Gastrocnemius medialis (tissue), 4 donors: ENCODE measurements at regions not wholly inside any gene's neighbourhood (a gene's known extent, or its start where the extent isn't known, plus 50 kb on each side); places are given as distances from the start of the nearest gene placed in this dataset.

Source experiments
- CTCF ChIP-seq, 5 experiments: fragments of 450-650 bp in 3 of 5; fragments of 200-600 bp in 2 of 5; sonication (generic) in 2 of 5; IDR thresholded peaks in 4 of 5; conservative IDR thresholded peaks in 1 of 5; 1 replicate in 4 of 5; 2 replicates in 1 of 5; pipeline ENCODE4 v1.5.1; 2016 to 2019; ENCODE audit warnings: antibody characterized with exemption in 5 of 5, mild to moderate bottlenecking in 3 of 5, moderate library complexity in 3 of 5
- POLR2A ChIP-seq, 2 donors: fragments of 450-650 bp; IDR thresholded peaks; one replicate each; pipeline ENCODE4 v1.6.1; 2017; ENCODE audit warnings: antibody characterized with exemption in 2 of 2, mild to moderate bottlenecking in 2 of 2, moderate library complexity in 2 of 2

DNA sequence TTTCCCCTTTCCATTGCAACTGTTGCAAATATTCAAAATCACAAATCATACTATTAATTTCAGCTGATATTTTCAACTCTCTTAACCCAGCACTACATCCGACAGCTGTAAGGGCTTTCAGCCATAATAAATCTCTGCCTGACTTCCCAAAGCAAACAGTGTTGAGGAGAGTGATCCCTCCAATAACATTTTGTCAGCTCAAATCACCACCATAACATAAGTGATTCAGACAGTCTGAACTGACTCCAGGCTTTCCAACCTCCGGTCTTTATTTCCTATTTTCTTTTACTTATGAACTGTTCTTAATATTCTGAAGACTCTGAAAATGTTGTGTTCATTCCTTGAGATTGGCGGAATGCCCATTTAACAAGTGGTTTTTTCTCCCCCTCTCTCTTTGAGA, 1085.9 kb downstream of the GATA3 start:
- no peak for TF ChIP-seq CTCF (IDR thresholded peaks at IDR 0.05 in 4 of 5, conservative IDR thresholded peaks at IDR 0.05 in 1 of 5)
- TF ChIP-seq POLR2A (IDR thresholded peaks at IDR 0.05) = no peak
